Neural progenitor cell (in vitro differentiated cells): ENCODE measurements at regions not wholly inside any gene's neighbourhood (a gene's known extent, or its start where the extent isn't known, plus 50 kb on each side); places are given as distances from the start of the nearest gene placed in this dataset.

Experiments
- DNase-seq: peaks from one replicate; pipeline ENCODE4 v3.0.0-alpha.2; 2016; ENCODE audit warnings: low spot score
- H2AFZ ChIP-seq: fragments of 200-600 bp; sonication (generic); replicated peaks from 2 replicates; pipeline ENCODE4 v1.6.1; 2016; ENCODE audit warnings: antibody characterized with exemption
- H3F3A ChIP-seq: fragments of 200-600 bp; sonication (generic); 2 replicates; pipeline ENCODE4 v1.6.1; 2016; ENCODE audit warnings: antibody characterized with exemption, low read depth
- H3K27ac ChIP-seq: fragments of 200-600 bp; sonication (generic); 2 replicates; pipeline ENCODE4 v1.5.1; 2016; ENCODE audit warnings: mild to moderate bottlenecking
- H3K27me3 ChIP-seq: fragments of 200-600 bp; sonication (generic); 2 replicates; pipeline ENCODE4 v1.6.1; 2016; ENCODE audit warnings: mild to moderate bottlenecking, moderate library complexity
- H3K36me3 ChIP-seq: fragments of 200-600 bp; sonication (generic); 2 replicates; pipeline ENCODE4 v1.5.1; 2016
- H3K4me1 ChIP-seq: fragments of 200-600 bp; sonication (generic); 2 replicates; pipeline ENCODE4 v1.6.1; 2016; ENCODE audit warnings: mixed run types
- H3K4me2 ChIP-seq: fragments of 200-600 bp; sonication (generic); 2 replicates; pipeline ENCODE4 v1.6.1; 2016
- H3K4me3 ChIP-seq: fragments of 200-600 bp; sonication (generic); 2 replicates; pipeline ENCODE4 v1.5.1; 2016
- H3K79me2 ChIP-seq: fragments of 200-600 bp; sonication (generic); 2 replicates; pipeline ENCODE4 v1.6.1; 2016; ENCODE audit warnings: low read depth
- H3K9ac ChIP-seq: fragments of 200-600 bp; sonication (generic); 2 replicates; pipeline ENCODE4 v1.6.1; 2016
- H3K9me3 ChIP-seq: fragments of 200-600 bp; sonication (generic); 2 replicates; pipeline ENCODE4 v1.5.1; 2016; ENCODE audit warnings: low read depth
- H4K20me1 ChIP-seq: fragments of 200-600 bp; sonication (generic); 2 replicates; pipeline ENCODE4 v1.6.1; 2016; ENCODE audit warnings: low read depth
- H3K27ac Mint-ChIP-seq: 3 replicates; pipeline ENCODE4 v1.8.0; 2021; ENCODE audit warnings: mixed read lengths
- H3K27me3 Mint-ChIP-seq: 2 replicates; pipeline ENCODE4 v1.8.0; 2022; ENCODE audit warnings: low read depth, mild to moderate bottlenecking, inconsistent platforms, moderate library complexity, mixed read lengths; ENCODE audit not compliant: insufficient read depth
- H3K36me3 Mint-ChIP-seq: 3 replicates; pipeline ENCODE4 v1.8.0; 2021; ENCODE audit warnings: mixed read lengths
- H3K4me1 Mint-ChIP-seq: 3 replicates; pipeline ENCODE4 v1.8.0; 2021; ENCODE audit warnings: mixed read lengths
- H3K4me3 Mint-ChIP-seq: 3 replicates; pipeline ENCODE4 v1.8.0; 2021; ENCODE audit warnings: mild to moderate bottlenecking, moderate library complexity, mixed read lengths
- H3K9me3 Mint-ChIP-seq: 3 replicates; pipeline ENCODE4 v1.8.0; 2020; ENCODE audit warnings: mixed read lengths
- EZH2 ChIP-seq: fragments of 200-600 bp; sonication (generic); IDR thresholded peaks from 2 replicates; pipeline ENCODE4 v1.6.1; 2017; ENCODE audit warnings: antibody characterized with exemption, mild to moderate bottlenecking, moderate library complexity
- EZH2phosphoT487 ChIP-seq: fragments of 200-600 bp; sonication (generic); IDR thresholded peaks from 2 replicates; pipeline ENCODE4 v1.6.1; 2017; ENCODE audit warnings: antibody characterized with exemption
- TF ChIP-seq, protein P1 (sequence below): fragments of 200-600 bp; sonication (generic); IDR thresholded peaks from 2 replicates; pipeline ENCODE4 v1.5.1; 2017; ENCODE audit warnings: antibody characterized with exemption, mild to moderate bottlenecking

DNA sequence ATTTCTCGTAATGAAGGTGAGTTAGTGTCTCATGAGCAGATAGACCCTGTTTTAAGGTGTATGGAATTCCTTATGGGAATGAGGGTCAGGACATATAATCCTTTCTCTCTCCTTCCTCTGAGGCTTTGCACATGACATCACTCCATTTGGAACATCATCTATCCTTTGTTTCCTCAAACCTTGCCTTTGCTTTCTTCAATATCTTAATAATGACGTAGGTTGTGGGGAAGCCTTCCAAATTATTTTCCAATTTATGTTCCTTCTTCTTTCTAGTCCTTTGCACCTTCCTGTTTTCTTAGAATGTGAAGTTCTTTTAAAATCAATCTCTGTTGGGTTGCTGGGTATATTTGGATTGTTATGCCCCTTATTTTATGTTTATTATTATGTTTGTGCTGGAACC, 502.9 kb upstream of the STXBP6 start:
- no peaks in the 10 kb centered on the region for H3K4me1 ChIP-seq
- H3K4me3 Mint-ChIP-seq: no peak overlapping the region
- no peaks in the 10 kb centered on the region for H3K27me3 ChIP-seq
- no peaks in the 10 kb centered on the region for H3K79me2 ChIP-seq
- no peak overlapping the region for H3K4me3 ChIP-seq
- H4K20me1 ChIP-seq: no peaks in the 10 kb centered on the region
- no peak for DNase-seq
- no peak overlapping the region for H3K4me2 ChIP-seq
- no peaks in the 10 kb centered on the region for H3K9me3 ChIP-seq
- peaks cover 2% of the 10 kb centered on the region for H3K4me1 Mint-ChIP-seq
- H2AFZ ChIP-seq: no peak overlapping the region
- no peak overlapping the region for H3K27ac ChIP-seq
- H3F3A ChIP-seq: no peaks in the 10 kb centered on the region
- peaks cover 2% of the 10 kb centered on the region for H3K27me3 Mint-ChIP-seq
- H3K27ac Mint-ChIP-seq: no peak overlapping the region
- TF ChIP-seq EZH2phosphoT487 (no peak), EZH2 (no peak)
- TF ChIP-seq, protein P1, sequence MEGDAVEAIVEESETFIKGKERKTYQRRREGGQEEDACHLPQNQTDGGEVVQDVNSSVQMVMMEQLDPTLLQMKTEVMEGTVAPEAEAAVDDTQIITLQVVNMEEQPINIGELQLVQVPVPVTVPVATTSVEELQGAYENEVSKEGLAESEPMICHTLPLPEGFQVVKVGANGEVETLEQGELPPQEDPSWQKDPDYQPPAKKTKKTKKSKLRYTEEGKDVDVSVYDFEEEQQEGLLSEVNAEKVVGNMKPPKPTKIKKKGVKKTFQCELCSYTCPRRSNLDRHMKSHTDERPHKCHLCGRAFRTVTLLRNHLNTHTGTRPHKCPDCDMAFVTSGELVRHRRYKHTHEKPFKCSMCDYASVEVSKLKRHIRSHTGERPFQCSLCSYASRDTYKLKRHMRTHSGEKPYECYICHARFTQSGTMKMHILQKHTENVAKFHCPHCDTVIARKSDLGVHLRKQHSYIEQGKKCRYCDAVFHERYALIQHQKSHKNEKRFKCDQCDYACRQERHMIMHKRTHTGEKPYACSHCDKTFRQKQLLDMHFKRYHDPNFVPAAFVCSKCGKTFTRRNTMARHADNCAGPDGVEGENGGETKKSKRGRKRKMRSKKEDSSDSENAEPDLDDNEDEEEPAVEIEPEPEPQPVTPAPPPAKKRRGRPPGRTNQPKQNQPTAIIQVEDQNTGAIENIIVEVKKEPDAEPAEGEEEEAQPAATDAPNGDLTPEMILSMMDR: no peak
- H3K9me3 Mint-ChIP-seq: no peaks in the 10 kb centered on the region
- no peak overlapping the region for H3K9ac ChIP-seq
- H3K36me3 Mint-ChIP-seq: no peaks in the 10 kb centered on the region
- no peaks in the 10 kb centered on the region for H3K36me3 ChIP-seq

- Mint-ChIP-seq H3K36me3 (no peaks in the 10 kb centered on the region), H3K9me3 (no peaks in the 10 kb centered on the region), H3K4me1 (no peaks in the 10 kb centered on the region), H3K4me3 (no peak overlapping the region), H3K27ac (no peak overlapping the region), H3K27me3 (peaks cover 2% of the 10 kb centered on the region)
- no peak overlapping the region for H3K27ac ChIP-seq
- peaks cover 8% of the 10 kb centered on the region for H3K4me1 ChIP-seq
- no peak overlapping the region for H3K9ac ChIP-seq
- no peaks in the 10 kb centered on the region for H4K20me1 ChIP-seq
- H3K4me2 ChIP-seq: no peak overlapping the region
- no peak overlapping the region for H2AFZ ChIP-seq
- H3K9me3 ChIP-seq: no peaks in the 10 kb centered on the region
- H3K4me3 ChIP-seq: no peak overlapping the region
- TF ChIP-seq, protein P1: no peak
- TF ChIP-seq EZH2 (no peak), EZH2phosphoT487 (no peak)
- no peaks in the 10 kb centered on the region for H3K36me3 ChIP-seq
- H3K27me3 ChIP-seq: no peaks in the 10 kb centered on the region
- no peaks in the 10 kb centered on the region for H3F3A ChIP-seq
- no peaks in the 10 kb centered on the region for H3K79me2 ChIP-seq
- DNase-seq: no peak
Measured at GRCh38 chr14:25551674-25552073, 501.7 kb upstream of the STXBP6 start.

DNA sequence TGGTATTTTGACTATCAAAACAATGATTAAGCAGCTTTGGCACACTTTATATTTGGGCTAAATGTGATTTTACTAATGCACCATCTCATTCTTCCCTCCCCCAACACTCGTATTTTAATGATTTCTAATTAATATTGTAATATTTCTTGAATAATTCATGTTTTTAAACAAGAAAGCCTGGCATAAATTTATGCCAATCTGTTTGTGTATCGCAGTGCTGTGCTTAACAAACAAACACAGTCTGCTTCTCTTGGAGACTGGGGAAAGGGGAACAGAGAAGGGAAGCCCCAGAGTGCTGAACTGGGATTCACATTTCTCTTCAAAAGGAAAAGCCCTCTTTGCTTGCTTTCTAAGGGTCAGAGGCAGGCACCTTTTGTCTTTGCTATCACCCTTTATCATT, 496.9 kb upstream of the STXBP6 start:
- TF ChIP-seq, protein P1: no peak
- TF ChIP-seq EZH2phosphoT487: no peak
- no peak for TF ChIP-seq EZH2
- Histone ChIP-seq H3K9ac (no peak overlapping the region), H3K36me3 (no peaks in the 10 kb centered on the region), H3K27me3 (no peaks in the 10 kb centered on the region), H3K9me3 (no peaks in the 10 kb centered on the region), H2AFZ (no peak overlapping the region), H3K4me1 (peaks cover 8% of the 10 kb centered on the region), H3K27ac (no peak overlapping the region), H3K4me2 (no peak overlapping the region), H3K79me2 (no peaks in the 10 kb centered on the region), H3F3A (no peaks in the 10 kb centered on the region), H4K20me1 (no peaks in the 10 kb centered on the region), H3K4me3 (no peak overlapping the region)
- Mint-ChIP-seq H3K27me3 (no peaks in the 10 kb centered on the region), H3K4me1 (no peaks in the 10 kb centered on the region), H3K27ac (no peak overlapping the region), H3K36me3 (no peaks in the 10 kb centered on the region), H3K4me3 (no peak overlapping the region), H3K9me3 (no peaks in the 10 kb centered on the region)
- no peak for DNase-seq
